Neural cell (in vitro differentiated cells): ENCODE measurements at regions not wholly inside any gene's neighbourhood (a gene's known extent, or its start where the extent isn't known, plus 50 kb on each side); places are given as distances from the start of the nearest gene placed in this dataset.

ENCODE experiments used
- H2AFZ ChIP-seq: fragments of 200-600, 300-800 bp; sonication (generic), shearing (Covaris generic); 2 replicates; pipeline ENCODE4 v1.6.0; 2014; ENCODE audit warnings: low read depth, mild to moderate bottlenecking, antibody characterized with exemption, low read length, moderate library complexity
- H3F3A ChIP-seq: fragments of 200-600 bp; shearing (Covaris generic); 2 replicates; pipeline ENCODE4 v1.6.1; 2016; ENCODE audit warnings: mild to moderate bottlenecking, moderate library complexity, mixed read lengths, antibody characterized with exemption, low read length; ENCODE audit not compliant: insufficient read depth, poor library complexity, severe bottlenecking
- H3K27ac ChIP-seq: fragments of 200-600, 300-800 bp; sonication (generic), shearing (Covaris generic); 2 replicates; pipeline ENCODE4 v1.5.1; 2014; ENCODE audit warnings: mild to moderate bottlenecking, low read length, moderate library complexity
- H3K27me3 ChIP-seq: fragments of 300-800, 200-600 bp; sonication (generic), shearing (Covaris generic); 2 replicates; pipeline ENCODE4 v1.6.0; 2014; ENCODE audit warnings: mild to moderate bottlenecking, low read depth, low read length, moderate library complexity; ENCODE audit not compliant: insufficient read depth
- H3K36me3 ChIP-seq: fragments of 300-800, 200-600 bp; sonication (generic), shearing (Covaris generic); 2 replicates; pipeline ENCODE4 v1.5.1; 2014; ENCODE audit warnings: mild to moderate bottlenecking, antibody characterized with exemption, low read length, moderate library complexity; ENCODE audit not compliant: insufficient read depth
- H3K4me2 ChIP-seq: fragments of 300-800, 200-600 bp; sonication (generic), shearing (Covaris generic); 2 replicates; pipeline ENCODE4 v1.6.0; 2014; ENCODE audit warnings: mild to moderate bottlenecking, low read length
- H3K4me3 ChIP-seq: fragments of 300-800, 200-600 bp; sonication (generic), shearing (Covaris generic); 2 replicates; pipeline ENCODE4 v1.5.1; 2014; ENCODE audit warnings: mild to moderate bottlenecking, low read length, moderate library complexity
- H3K79me2 ChIP-seq: fragments of 200-600 bp; shearing (Covaris generic); replicated peaks from 2 replicates; pipeline ENCODE4 v1.6.0; 2014; ENCODE audit warnings: mild to moderate bottlenecking, low read length, moderate library complexity; ENCODE audit not compliant: insufficient read depth
- H3K9ac ChIP-seq: fragments of 300-800, 200-600 bp; sonication (generic), shearing (Covaris generic); 2 replicates; pipeline ENCODE4 v1.6.1; 2016; ENCODE audit warnings: mild to moderate bottlenecking, low read length, mixed read lengths
- H3K9me2 ChIP-seq: fragments of 200-600 bp; shearing (Covaris generic); 2 replicates; pipeline ENCODE4 v1.6.1; 2016; ENCODE audit warnings: mild to moderate bottlenecking, low read length, mixed read lengths; ENCODE audit not compliant: insufficient read depth
- H3K9me3 ChIP-seq: fragments of 200-600, 300-800 bp; sonication (generic), shearing (Covaris generic); 2 replicates; pipeline ENCODE4 v1.6.1; 2016; ENCODE audit warnings: mild to moderate bottlenecking, mixed run types, low read length, moderate library complexity, mixed read lengths
- H4K20me1 ChIP-seq: fragments of 200-600 bp; shearing (Covaris generic); 2 replicates; pipeline ENCODE4 v1.6.1; 2016; ENCODE audit warnings: mild to moderate bottlenecking, mixed run types; ENCODE audit not compliant: insufficient read depth
- EP300 ChIP-seq: fragments of 450-650 bp; conservative IDR thresholded peaks from 2 replicates; pipeline ENCODE4 v1.6.1; 2014; ENCODE audit warnings: antibody characterized with exemption, mild to moderate bottlenecking, moderate library complexity; ENCODE audit not compliant: poor library complexity, severe bottlenecking
- EZH2 ChIP-seq: fragments of 200-600, 300-800 bp; shearing (Covaris generic), sonication (generic); IDR thresholded peaks from 2 replicates; pipeline ENCODE4 v1.6.1; 2014; ENCODE audit warnings: antibody characterized with exemption, low read length, borderline replicate concordance, mild to moderate bottlenecking; ENCODE audit not compliant: insufficient read depth, poor library complexity, severe bottlenecking
- MXI1 ChIP-seq: fragments of 450-650 bp; conservative IDR thresholded peaks from 2 replicates; pipeline ENCODE4 v1.6.1; 2014; ENCODE audit warnings: antibody characterized with exemption, mild to moderate bottlenecking; ENCODE audit not compliant: poor library complexity, severe bottlenecking
- POLR2AphosphoS5 ChIP-seq: IDR thresholded peaks from 2 replicates; pipeline ENCODE4 v1.6.1; 2012
- RAD21 ChIP-seq: fragments of 450-650 bp; conservative IDR thresholded peaks from 2 replicates; pipeline ENCODE4 v1.6.1; 2014; ENCODE audit warnings: antibody characterized with exemption, mild to moderate bottlenecking, moderate library complexity
- REST ChIP-seq: IDR thresholded peaks from 2 replicates; pipeline ENCODE4 v1.6.1; 2012; ENCODE audit warnings: borderline replicate concordance
- SMC3 ChIP-seq: fragments of 450-650 bp; conservative IDR thresholded peaks from 2 replicates; pipeline ENCODE4 v1.6.1; 2014; ENCODE audit warnings: antibody characterized with exemption, mild to moderate bottlenecking, moderate library complexity; ENCODE audit not compliant: poor library complexity
- TAF1 ChIP-seq: IDR thresholded peaks from 2 replicates; pipeline ENCODE4 v1.6.1; 2012; ENCODE audit warnings: low read depth
- TF ChIP-seq, protein P1 (sequence below): fragments of 450-650 bp; IDR thresholded peaks from 2 replicates; pipeline ENCODE4 v1.5.1; 2014; ENCODE audit warnings: antibody characterized with exemption, mild to moderate bottlenecking, moderate library complexity; ENCODE audit not compliant: poor library complexity, severe bottlenecking

DNA sequence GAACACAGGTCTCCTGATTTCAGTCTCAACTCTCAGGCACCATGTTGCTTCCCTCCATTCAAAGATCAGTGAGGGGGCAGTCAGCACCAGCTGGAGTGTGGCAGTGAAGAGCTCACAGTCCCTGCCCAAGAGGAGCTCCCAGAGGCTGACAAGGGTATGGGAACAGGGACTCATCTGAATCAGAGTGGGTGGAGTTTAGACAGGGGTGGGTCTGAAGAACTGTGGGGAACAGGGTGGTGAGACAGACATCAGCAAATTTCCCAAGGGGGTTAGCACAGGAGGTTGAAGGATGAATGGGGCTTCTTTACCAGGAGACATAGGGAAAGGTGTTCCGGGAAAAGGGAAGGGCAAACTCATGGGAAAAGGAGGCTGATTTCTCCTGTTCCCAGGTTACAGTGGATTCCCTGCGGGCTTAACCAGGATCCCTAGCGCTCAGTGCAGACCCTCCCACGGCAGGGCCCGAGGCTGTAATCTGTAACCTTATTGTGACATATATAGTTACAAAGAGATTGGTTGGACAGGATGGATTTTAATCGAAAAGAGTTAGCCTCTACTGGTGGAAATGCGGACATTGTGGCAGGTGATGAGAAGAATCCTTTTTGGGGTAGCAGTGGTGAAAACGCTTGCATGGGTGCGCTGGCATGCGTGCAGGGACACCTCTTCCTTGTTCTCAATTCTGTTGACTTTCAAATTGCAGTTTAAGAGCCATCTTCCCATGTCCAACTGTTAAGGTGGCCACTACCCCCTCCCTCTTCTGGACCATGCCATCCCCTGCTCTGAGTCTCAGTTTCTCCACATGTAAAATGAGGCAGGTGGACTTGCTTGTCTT, 160.3 kb downstream of the SMAD6 start:
- Histone ChIP-seq H3K9me2 (no peaks in the 10 kb centered on the region), H3K79me2 (no peaks in the 10 kb centered on the region)

GRCh38 chr15:66862940-66863335, 160.9 kb downstream of the SMAD6 start:
- no peaks in the 10 kb centered on the region for H3K9me2 ChIP-seq
- H4K20me1 ChIP-seq, result no peaks in the 10 kb centered on the region
- no peaks in the 10 kb centered on the region for H3K36me3 ChIP-seq
- H3K27ac ChIP-seq, result no peak overlapping the region
- no peak overlapping the region for H3K4me3 ChIP-seq
- no peak overlapping the region for H2AFZ ChIP-seq
- no peak overlapping the region for H3K4me2 ChIP-seq
- no peaks in the 10 kb centered on the region for H3K27me3 ChIP-seq
- H3K9ac ChIP-seq, result no peak overlapping the region
- TF ChIP-seq SMC3, result peak; percentile 67
- TF ChIP-seq, protein P1, sequence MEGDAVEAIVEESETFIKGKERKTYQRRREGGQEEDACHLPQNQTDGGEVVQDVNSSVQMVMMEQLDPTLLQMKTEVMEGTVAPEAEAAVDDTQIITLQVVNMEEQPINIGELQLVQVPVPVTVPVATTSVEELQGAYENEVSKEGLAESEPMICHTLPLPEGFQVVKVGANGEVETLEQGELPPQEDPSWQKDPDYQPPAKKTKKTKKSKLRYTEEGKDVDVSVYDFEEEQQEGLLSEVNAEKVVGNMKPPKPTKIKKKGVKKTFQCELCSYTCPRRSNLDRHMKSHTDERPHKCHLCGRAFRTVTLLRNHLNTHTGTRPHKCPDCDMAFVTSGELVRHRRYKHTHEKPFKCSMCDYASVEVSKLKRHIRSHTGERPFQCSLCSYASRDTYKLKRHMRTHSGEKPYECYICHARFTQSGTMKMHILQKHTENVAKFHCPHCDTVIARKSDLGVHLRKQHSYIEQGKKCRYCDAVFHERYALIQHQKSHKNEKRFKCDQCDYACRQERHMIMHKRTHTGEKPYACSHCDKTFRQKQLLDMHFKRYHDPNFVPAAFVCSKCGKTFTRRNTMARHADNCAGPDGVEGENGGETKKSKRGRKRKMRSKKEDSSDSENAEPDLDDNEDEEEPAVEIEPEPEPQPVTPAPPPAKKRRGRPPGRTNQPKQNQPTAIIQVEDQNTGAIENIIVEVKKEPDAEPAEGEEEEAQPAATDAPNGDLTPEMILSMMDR, result peak; percentile 72
- no peak for TF ChIP-seq MXI1
- peak; percentile 59 for TF ChIP-seq RAD21
- no peaks in the 10 kb centered on the region for H3F3A ChIP-seq
- H3K9me3 ChIP-seq, result no peaks in the 10 kb centered on the region
- H3K79me2 ChIP-seq, result no peaks in the 10 kb centered on the region

More for the DNA sequence above, 160.3 kb downstream of the SMAD6 start:
- H3K4me3 ChIP-seq, result no peak overlapping the region
- no peaks in the 10 kb centered on the region for H4K20me1 ChIP-seq
- no peak overlapping the region for H3K27ac ChIP-seq
- no peak overlapping the region for H3K4me2 ChIP-seq
- no peaks in the 10 kb centered on the region for H3K9me3 ChIP-seq
- H3F3A ChIP-seq, result no peaks in the 10 kb centered on the region
- no peak overlapping the region for H3K9ac ChIP-seq
- no peaks in the 10 kb centered on the region for H3K27me3 ChIP-seq
- H3K36me3 ChIP-seq, result no peaks in the 10 kb centered on the region
- TF ChIP-seq RAD21 (no peak), MXI1 (no peak), SMC3 (no peak), EP300 (no peak), EZH2 (no peak), TAF1 (no peak), REST (no peak), POLR2AphosphoS5 (no peak)
- TF ChIP-seq, protein P1, result no peak
- H2AFZ ChIP-seq, result no peak overlapping the region
